ENCODE measurements at regions not wholly inside any gene's neighbourhood (a gene's known extent, or its start where the extent isn't known, plus 50 kb on each side); places are given as distances from the start of the nearest gene placed in this dataset.
"Not testable (repeated sequence)": the region's sequence is repeated elsewhere in the genome, so short reads cannot be mapped to it uniquely, and the experiment has no call there.

GRCh38 chr6:26799903-26800633, 140.5 kb upstream of the ZNF322 start:
- DNase-seq (ENCODE audit: low spot score) = not testable (repeated sequence)

DNA sequence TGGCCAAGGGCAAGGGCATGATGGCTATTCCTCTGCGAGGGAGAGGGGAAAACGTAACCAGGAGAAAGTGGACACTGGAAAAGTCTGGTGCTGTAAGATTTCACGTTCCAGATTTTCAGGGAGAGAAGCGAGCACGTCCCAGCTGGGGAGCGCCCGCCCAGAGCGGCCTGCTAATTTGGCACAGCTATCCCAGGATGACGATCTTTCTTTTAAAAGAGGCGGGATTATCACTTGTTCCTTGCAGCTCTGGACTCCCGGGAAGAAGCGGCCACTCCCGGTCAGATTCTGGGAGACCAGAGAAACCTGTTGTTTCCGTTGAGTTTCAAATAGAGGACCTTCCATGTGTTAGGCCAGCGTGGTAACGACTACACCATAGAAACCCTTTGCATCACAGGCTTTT, 144.2 kb upstream of the ZNF322 start:
- DNase-seq (ENCODE audit: low spot score) = not testable (repeated sequence)

DNA sequence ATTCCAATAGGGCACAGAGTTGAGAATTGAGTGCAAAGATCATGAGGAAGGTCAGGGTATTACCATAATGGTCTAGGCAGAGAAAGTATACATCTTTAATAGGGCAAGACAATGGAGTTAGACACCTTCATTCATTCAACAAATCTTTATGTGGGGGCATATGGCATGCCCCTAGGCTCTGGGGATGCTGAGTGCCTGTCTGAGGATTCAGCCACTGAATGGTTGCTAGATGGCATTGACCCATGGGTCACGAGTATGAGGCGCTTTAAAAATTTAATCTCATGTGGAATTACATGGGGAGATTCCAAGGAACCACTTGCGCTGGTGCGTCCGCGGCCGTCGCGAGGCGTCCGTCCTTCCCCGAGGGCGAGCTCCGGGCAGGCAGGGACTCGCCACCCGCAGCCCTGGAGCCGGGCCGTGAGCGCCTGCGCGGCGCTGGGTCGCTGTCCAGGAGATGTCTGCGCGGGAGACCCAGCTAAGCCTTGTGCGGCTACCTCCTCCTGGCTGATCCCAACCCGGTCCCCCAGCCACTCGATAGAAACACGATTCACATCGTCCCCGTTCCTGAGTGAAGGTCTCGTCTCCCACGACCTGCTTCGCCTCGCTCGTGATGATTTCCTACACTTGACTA, 152.1 kb upstream of the ZNF322 start:
- not testable (repeated sequence) for DNase-seq (ENCODE audit: low spot score)

GRCh38 chr6:26818640-26819225, 159.2 kb upstream of the ZNF322 start:
- not testable (repeated sequence) for DNase-seq (ENCODE audit: low spot score)

- DNase-seq (ENCODE audit: low spot score) = not testable (repeated sequence)
Measured at GRCh38 chr6:26827965-26828364, 168.4 kb upstream of the ZNF322 start.

DNA sequence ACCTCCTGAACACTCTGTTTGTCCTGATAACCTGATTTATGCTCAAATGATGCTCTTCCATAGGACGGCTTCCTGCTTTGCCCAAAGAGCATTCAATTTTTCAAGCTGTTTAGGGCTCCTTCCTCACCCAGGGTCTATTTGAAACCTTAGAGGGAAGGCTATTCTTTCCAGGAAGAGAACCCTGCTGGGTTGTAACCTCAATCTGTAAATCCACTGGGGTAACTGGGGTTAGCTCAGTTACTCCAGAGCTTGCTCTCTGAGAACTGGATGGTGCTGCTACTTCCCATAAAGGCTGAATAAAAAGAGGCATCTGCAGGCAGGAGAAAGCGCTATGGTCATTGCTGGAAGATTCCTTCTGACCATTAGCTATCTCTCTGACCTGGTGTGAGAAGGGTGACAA, 169.9 kb upstream of the ZNF322 start:
- DNase-seq (ENCODE audit: low spot score) = not testable (repeated sequence)

DNA sequence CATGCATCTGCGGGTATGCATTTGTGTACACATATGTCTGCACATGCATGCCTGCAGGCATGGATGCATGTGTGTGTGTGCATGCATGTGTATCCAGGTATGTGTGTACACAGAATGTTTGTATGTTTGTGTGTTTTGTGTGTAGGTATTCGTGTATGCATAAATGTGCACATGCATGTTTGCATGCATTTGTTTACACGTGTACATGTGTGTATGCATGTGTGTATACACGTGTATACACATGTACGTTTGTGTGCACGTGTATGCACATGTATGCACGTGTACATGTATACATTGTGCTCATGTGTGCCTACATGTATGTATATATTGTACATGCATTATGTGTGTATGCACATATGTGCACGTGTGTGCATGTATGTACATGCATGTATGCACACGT, 171.4 kb upstream of the ZNF322 start:
- not testable (repeated sequence) for DNase-seq (ENCODE audit: low spot score)

DNA sequence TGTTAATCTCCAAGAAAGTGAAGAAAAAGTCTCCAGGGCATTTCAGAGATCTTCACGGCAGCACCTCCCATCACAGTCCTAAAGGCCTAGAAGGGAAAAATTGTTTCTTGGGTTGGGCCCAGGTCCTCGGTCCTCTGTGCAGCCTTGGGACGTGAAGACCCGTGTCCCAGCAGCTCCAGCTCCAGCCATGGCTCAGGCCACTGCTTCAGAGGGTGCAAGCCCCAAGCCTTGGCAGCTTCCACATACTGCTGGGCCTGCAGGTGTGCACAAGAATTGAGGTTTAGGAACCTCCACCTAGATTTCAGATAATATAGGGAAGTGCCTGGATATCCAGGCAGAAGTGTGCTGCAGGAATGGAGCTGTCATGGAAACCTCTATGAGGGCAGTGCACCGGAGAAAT, 176.2 kb upstream of the ZNF322 start:
- not testable (repeated sequence) for DNase-seq (ENCODE audit: low spot score)

DNA sequence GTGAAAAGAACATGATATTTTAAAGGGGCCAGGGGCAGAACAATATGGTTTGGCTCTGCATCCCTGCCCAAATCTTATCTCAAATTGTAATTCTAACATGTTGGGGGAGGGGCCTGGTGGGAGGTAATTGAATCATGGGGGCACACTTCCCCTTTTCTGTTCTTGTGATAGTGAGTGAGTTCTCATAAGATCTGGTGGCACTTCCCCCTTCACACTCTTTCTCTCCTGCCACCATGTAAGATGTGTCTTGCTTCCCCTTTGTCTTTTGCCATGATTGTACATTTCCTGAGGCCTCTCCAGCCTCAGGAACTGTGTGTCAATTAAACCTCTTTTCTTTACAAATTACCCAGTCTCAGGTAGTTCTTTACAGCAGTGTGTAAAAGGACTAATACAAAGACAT, 177.1 kb upstream of the ZNF322 start:
- DNase-seq (ENCODE audit: low spot score) = not testable (repeated sequence)

- not testable (repeated sequence) for DNase-seq (ENCODE audit: low spot score)
Measured at GRCh38 chr6:26844823-26845222, 185.3 kb upstream of the ZNF322 start.

GRCh38 chr6:26857289-26857688, 197.7 kb upstream of the ZNF322 start:
- DNase-seq (ENCODE audit: low spot score) = not testable (repeated sequence)

DNA sequence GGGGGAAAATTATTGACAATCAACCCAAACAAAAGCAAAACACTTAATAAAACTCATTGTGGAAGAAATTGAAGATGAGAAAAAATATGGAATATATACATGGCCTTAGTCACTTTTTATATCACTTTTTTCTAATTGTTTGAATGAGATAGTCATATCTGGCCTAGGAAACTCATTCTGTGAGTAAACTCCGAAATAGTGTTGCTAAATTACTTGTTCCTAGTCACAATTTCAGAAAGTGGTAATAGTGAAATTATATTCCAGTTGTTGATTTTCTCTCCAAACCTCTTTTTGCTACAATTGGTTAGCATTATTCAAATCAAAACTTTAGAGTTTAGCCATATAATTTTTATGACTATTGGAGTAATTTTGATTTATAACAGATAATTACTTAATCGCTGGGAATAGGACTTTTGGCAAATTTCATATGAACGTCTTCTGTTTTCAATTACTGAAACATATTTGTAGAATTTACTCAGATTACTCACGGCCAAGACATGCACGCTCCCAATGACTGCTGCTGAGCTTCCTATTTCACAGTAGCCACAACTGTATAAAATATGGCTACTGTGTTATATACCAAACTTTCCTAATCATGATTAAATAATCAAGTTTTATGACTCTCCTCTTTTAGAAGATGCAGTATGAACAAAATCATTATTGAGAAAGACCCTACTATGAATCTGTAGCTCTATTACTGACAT, 199.7 kb upstream of the ZNF322 start:
- not testable (repeated sequence) for DNase-seq (ENCODE audit: low spot score)

DNA sequence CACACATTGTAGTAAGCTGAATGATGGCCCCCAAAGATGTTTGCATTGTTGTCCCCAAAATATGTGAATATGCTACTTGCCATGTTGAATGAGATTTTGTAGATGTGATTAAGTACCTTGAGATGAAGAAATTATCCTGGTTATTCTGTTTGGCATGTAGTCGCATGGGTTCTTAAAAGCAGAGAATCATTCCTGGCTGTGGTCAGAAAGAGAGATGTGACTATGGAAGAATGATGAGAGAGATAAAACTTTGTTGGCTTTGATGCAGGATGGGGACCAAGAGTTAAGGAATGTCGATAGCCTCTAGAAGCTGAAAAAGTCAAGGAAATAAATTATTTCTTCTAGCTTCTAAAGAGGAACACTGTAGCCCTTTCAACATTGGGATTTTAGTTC, 200.2 kb upstream of the ZNF322 start:
- not testable (repeated sequence) for DNase-seq (ENCODE audit: low spot score)

GRCh38 chr6:26861913-26862312, 202.4 kb upstream of the ZNF322 start:
- DNase-seq (ENCODE audit: low spot score) = not testable (repeated sequence)

- not testable (repeated sequence) for DNase-seq (ENCODE audit: low spot score)
Measured at GRCh38 chr6:26863641-26864040, 204.1 kb upstream of the ZNF322 start.

DNA sequence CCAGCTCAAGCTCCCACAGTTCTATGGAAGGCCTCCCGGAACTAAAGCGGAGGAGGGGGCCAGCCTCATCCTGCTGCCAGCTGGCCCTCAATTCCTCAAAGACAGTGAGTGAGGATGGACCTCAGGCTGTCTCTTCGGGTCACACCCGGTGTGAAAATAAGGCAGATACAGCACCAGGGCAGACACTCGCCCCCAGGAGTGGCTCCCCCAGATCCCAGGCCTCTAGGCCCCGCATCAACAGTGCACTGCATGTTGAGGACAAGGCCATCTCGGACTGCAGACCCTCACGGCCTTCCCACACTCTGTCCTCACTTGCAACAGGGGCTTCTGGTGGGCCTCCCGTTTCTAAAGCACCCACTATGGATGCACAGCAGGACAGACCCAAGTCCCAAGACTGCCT, 239.2 kb upstream of the ZNF322 start:
- DNase-seq (ENCODE audit: low spot score) = not testable (repeated sequence)

GRCh38 chr6:26924206-26924605, 264.7 kb upstream of the ZNF322 start:
- DNase-seq (ENCODE audit: low spot score) = peak; percentile 22

GRCh38 chr6:26928190-26928589, 268.6 kb upstream of the ZNF322 start:
- DNase-seq (ENCODE audit: low spot score) = not testable (repeated sequence)

- DNase-seq (ENCODE audit: low spot score) = not testable (repeated sequence)
Measured at GRCh38 chr6:26937258-26937657, 277.7 kb upstream of the ZNF322 start.

- not testable (repeated sequence) for DNase-seq (ENCODE audit: low spot score)
Measured at GRCh38 chr6:26951211-26951610, 291.7 kb upstream of the ZNF322 start.

GRCh38 chr6:26956078-26956600, 291.4 kb upstream of the PRSS16 start:
- peak; percentile 95 for DNase-seq (ENCODE audit: low spot score)

- DNase-seq (ENCODE audit: low spot score) = peak; percentile 69
Measured at GRCh38 chr6:26956601-26957184, 290.8 kb upstream of the PRSS16 start.

Measured in kidney tubule cell (primary cell).